Spleen (tissue), 11 donors: ENCODE measurements at regions not wholly inside any gene's neighbourhood (a gene's known extent, or its start where the extent isn't known, plus 50 kb on each side); places are given as distances from the start of the nearest gene placed in this dataset.
"Not testable (repeated sequence)": the region's sequence is repeated elsewhere in the genome, so short reads cannot be mapped to it uniquely, and the experiment has no call there.

Source experiments
- DNase-seq: peaks from one replicate; pipeline ENCODE4 v3.0.0-alpha.2; 2020
- H3K27ac ChIP-seq, 8 donors: fragments of 200-600 bp; sonication (generic) in 7 of 8; 1 replicate in 4 of 8; 2 replicates in 4 of 8; pipeline versions ENCODE4 v1.5.0 to v1.8.0; 2016 to 2021; ENCODE audit warnings: inconsistent platforms in 4 of 8, mild to moderate bottlenecking in 4 of 8, moderate library complexity in 1 of 8
- H3K27me3 ChIP-seq, 7 donors: fragments of 200-600 bp; sonication (generic) in 6 of 7; replicated peaks in 1 of 7; 1 replicate in 4 of 7; 2 replicates in 3 of 7; pipeline versions ENCODE4 v1.5.0 to v1.8.0; 2016 to 2021; ENCODE audit warnings: inconsistent platforms in 3 of 7, mild to moderate bottlenecking in 1 of 7
- H3K36me3 ChIP-seq, 6 donors: fragments of 200-600 bp; sonication (generic) in 5 of 6; 1 replicate in 4 of 6; 2 replicates in 2 of 6; pipeline versions ENCODE4 v1.5.0 to v1.8.0; 2016 to 2021; ENCODE audit warnings: inconsistent platforms in 2 of 6
- H3K4me1 ChIP-seq, 6 donors: fragments of 200-600 bp; sonication (generic) in 5 of 6; 1 replicate in 3 of 6; 2 replicates in 3 of 6; pipeline versions ENCODE4 v1.5.0 to v1.8.0; 2016 to 2021; ENCODE audit warnings: inconsistent platforms in 3 of 6
- H3K4me3 ChIP-seq, 8 donors: fragments of 200-600 bp; sonication (generic) in 7 of 8; 1 replicate in 4 of 8; 2 replicates in 4 of 8; pipeline versions ENCODE4 v1.5.0 to v1.8.0; 2016 to 2021; ENCODE audit warnings: inconsistent platforms in 4 of 8, mild to moderate bottlenecking in 4 of 8, moderate library complexity in 2 of 8
- H3K9me3 ChIP-seq, 8 donors: fragments of 200-600 bp; sonication (generic) in 7 of 8; 1 replicate in 4 of 8; 2 replicates in 4 of 8; pipeline versions ENCODE4 v1.5.0 to v1.8.0; 2016 to 2021; ENCODE audit warnings: inconsistent platforms in 4 of 8
- CTCF ChIP-seq, 11 experiments: fragments of 200-600 bp in 7 of 11; fragments of 450-650 bp in 4 of 11; sonication (generic) in 4 of 11; IDR thresholded peaks in 8 of 11; conservative IDR thresholded peaks in 3 of 11; 1 replicate in 7 of 11; 2 replicates in 4 of 11; pipeline versions ENCODE4 v1.4.0 to v1.8.0; 2016 to 2021; ENCODE audit warnings: antibody characterized with exemption in 11 of 11, inconsistent platforms in 4 of 11, mild to moderate bottlenecking in 1 of 11
- POLR2A ChIP-seq, 3 donors: fragments of 450-650 bp; IDR thresholded peaks; one replicate each; pipeline ENCODE4 v1.5.1; 2017; ENCODE audit warnings: antibody characterized with exemption in 3 of 3, mild to moderate bottlenecking in 1 of 3
- POLR2AphosphoS5 ChIP-seq, 3 donors: sonication (generic); formaldehyde crosslinking; IDR thresholded peaks; one replicate each; pipeline ENCODE4 v1.5.1; 2017; ENCODE audit warnings: antibody characterized with exemption in 3 of 3
- WGBS, 5 donors: extraction: QIAGEN DNeasy Blood & Tissue Kit in 3 of 5; methylation state at CpG; one replicate each; pipeline versions ENCODE4 v1.1.5 to v1.1.7; 2013 to 2018; 5-methylcytosine and 5-hydroxymethylcytosine counted together
- intact Hi-C: fragments of 100-400 bp; cut with DNase I; formaldehyde crosslinking; loops from one replicate; pipeline ENCODE4 v1.15.0; 2023; ENCODE audit warnings: low total_unique reads
- donor health status: healthy with polysubstance abuse.
- donor health status: DM: no; HTN: no; CAD: no; lungs with moderate emphysema.
- donor health status: DM: no; HTN: no; CAD: no.
- donor health status: Bipolar disorder and iron deficiency.
- donor health status: healthy.
- donor health status: DM: no; HTN: no; CAD: no.
- donor health status: DM: yes; HTN: yes; CAD: no.

- Histone ChIP-seq H3K4me3 (no peak overlapping the region), H3K27me3 (no peaks in the 10 kb centered on the region), H3K9me3 (no peaks in the 10 kb centered on the region), H3K4me1 (no peaks in the 10 kb centered on the region), H3K36me3 (no peaks in the 10 kb centered on the region), H3K27ac (no peak overlapping the region)
- TF ChIP-seq POLR2AphosphoS5 (IDR thresholded peaks at IDR 0.05) (no peak), POLR2A (IDR thresholded peaks at IDR 0.05) (no peak), CTCF (IDR thresholded peaks at IDR 0.05 in 8 of 11, conservative IDR thresholded peaks at IDR 0.05 in 3 of 11) (no peak)
- intact Hi-C loops = no loop called here
- DNase-seq = no peak
- WGBS, 5 donors = 74 to 83% (median 79%) methylated on average over 2 of the region's 2 CpGs
Observed at GRCh38 chr10:80964179-80964578, 426.5 kb downstream of the SH2D4B start.

DNA sequence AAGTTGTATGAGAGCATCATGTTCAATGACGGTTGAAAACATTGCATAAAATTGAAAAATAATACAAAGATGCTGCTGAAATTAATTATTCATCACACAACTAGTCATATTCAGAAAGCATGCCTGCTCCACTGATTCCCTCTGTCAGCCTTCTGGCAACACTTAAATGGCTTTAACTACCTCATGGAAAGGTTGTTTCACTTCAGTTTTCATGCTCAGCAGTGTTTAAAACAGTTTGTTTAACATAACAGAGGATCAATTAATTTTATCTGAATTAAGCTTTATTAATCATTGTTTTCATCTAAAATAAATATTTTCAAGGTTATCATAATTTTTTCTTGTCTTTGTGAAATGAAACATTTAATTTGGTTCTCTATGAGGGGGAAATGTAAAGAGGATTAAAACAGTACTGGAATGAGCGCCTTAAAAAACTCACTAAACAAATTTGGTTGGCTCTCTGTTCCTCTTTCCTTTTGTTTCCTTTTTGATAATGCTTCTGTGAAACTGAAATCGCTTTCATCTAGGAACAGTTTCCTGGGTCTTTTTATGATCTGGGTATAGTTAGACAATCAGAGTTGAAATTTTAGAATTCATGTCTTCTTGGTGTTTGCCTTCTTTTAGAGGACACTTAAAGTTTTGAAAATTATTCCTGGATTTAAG, 427.4 kb downstream of the SH2D4B start:
- TF ChIP-seq POLR2A (IDR thresholded peaks at IDR 0.05) (no peak), POLR2AphosphoS5 (IDR thresholded peaks at IDR 0.05) (no peak), CTCF (IDR thresholded peaks at IDR 0.05 in 8 of 11, conservative IDR thresholded peaks at IDR 0.05 in 3 of 11) (no peak)
- H3K27me3 ChIP-seq = no peaks in the 10 kb centered on the region
- no peak overlapping the region for H3K4me3 ChIP-seq
- no peak overlapping the region for H3K27ac ChIP-seq
- no peak for DNase-seq
- H3K9me3 ChIP-seq = no peaks in the 10 kb centered on the region
- intact Hi-C loops = no loop called here
- H3K36me3 ChIP-seq = no peaks in the 10 kb centered on the region
- WGBS, 5 donors = 52 to 61% (median 56%) methylated on average over 3 of the region's 3 CpGs
- no peaks in the 10 kb centered on the region for H3K4me1 ChIP-seq

- Histone ChIP-seq H3K4me1 (no peaks in the 10 kb centered on the region), H3K27ac (no peak overlapping the region), H3K4me3 (no peak overlapping the region), H3K9me3 (no peaks in the 10 kb centered on the region), H3K36me3 (no peaks in the 10 kb centered on the region), H3K27me3 (no peaks in the 10 kb centered on the region)
- TF ChIP-seq CTCF (IDR thresholded peaks at IDR 0.05 in 8 of 11, conservative IDR thresholded peaks at IDR 0.05 in 3 of 11) (no peak), POLR2A (IDR thresholded peaks at IDR 0.05) (no peak), POLR2AphosphoS5 (IDR thresholded peaks at IDR 0.05) (no peak)
- DNase-seq = no peak
- 50 to 73% (median 56%) methylated on average over 3 of the region's 3 CpGs for WGBS, 5 donors
- intact Hi-C loops = no loop called here
Observed at GRCh38 chr10:80966326-80966986, 428.8 kb downstream of the SH2D4B start.

- not testable (repeated sequence) for H3K27me3 ChIP-seq
- 77 to 89% (median 83%) methylated on average over 4 of the region's 4 CpGs for WGBS, 5 donors
Observed at GRCh38 chr10:80967357-80967756, 429.7 kb downstream of the SH2D4B start.

More at GRCh38 chr10:80967357-80967756, 429.7 kb downstream of the SH2D4B start:
- H3K36me3 ChIP-seq, DNase-seq, H3K9me3 ChIP-seq, H3K4me1 ChIP-seq, H3K27ac ChIP-seq, H3K4me3 ChIP-seq, intact Hi-C loops: not testable (repeated sequence)
